ENCODE measurements at regions not wholly inside any gene's neighbourhood (a gene's known extent, or its start where the extent isn't known, plus 50 kb on each side); places are given as distances from the start of the nearest gene placed in this dataset.

- intact Hi-C loops (cut with DNase I): no loop called here
Measured at GRCh38 chr6:113317442-113317841, 539.7 kb upstream of the MARCKS start.

DNA sequence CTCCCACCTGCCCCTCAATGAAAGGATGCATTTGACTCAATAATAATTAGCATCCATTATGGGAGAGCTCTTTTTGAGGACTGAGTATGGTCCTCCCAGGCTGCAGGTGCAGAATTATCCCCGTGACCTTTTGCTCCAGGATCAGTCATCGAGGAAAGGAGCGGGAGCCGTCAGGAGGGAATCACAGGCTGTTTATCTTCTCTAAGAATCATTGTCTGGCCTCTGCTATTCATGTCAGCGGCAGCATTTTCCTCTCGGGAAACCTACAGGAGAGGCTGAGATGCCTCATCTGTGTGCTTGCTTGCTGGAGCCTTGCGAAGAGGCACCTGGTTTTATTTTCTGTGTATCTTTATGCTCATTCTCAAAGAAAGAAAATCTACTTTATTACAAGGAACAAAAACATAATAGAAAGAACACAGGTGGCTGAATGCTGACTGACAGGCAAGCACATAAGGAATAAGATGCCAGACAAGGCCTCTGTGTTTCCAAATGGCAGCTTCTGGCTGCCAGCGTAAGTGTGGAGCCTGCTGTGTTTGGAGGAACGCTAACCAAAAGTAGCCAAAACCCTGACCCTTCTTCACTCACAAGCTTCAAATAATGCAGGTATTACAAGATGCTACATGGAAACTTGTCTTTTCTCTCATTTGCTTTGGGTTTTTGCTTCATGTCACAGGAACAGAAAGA is 539.1 kb upstream of the MARCKS start:
- H3K27ac ChIP-seq (replicated peaks in 1 of 4): no peak overlapping the region
- 83% methylated on average over 9 of the region's 9 CpGs for WGBS
- intact Hi-C loops (cut with DNase I): no loop called here

More at GRCh38 chr6:113317442-113317841, 539.7 kb upstream of the MARCKS start:
- Histone ChIP-seq H3K27ac (replicated peaks in 1 of 4) (no peak overlapping the region), H3K4me1 (peaks cover 0 to 8% (median 0%) of the 10 kb centered on the region in 4 donors), H3K27me3 (no peaks in the 10 kb centered on the region), H3K36me3 (no peaks in the 10 kb centered on the region), H3K9me3 (no peaks in the 10 kb centered on the region), H3K4me3 (no peak overlapping the region)
- WGBS: 91% methylated on average over 2 of the region's 2 CpGs
- DNase-seq (ENCODE audit: extremely low spot score): no peak
- TF ChIP-seq EP300 (IDR thresholded peaks at IDR 0.05): no peak
- no peak for TF ChIP-seq POLR2AphosphoS5 (IDR thresholded peaks at IDR 0.05)
- no peak for TF ChIP-seq CTCF (IDR thresholded peaks at IDR 0.05)
- no peak for TF ChIP-seq POLR2A (IDR thresholded peaks at IDR 0.05; ENCODE audit: low read depth)

DNA sequence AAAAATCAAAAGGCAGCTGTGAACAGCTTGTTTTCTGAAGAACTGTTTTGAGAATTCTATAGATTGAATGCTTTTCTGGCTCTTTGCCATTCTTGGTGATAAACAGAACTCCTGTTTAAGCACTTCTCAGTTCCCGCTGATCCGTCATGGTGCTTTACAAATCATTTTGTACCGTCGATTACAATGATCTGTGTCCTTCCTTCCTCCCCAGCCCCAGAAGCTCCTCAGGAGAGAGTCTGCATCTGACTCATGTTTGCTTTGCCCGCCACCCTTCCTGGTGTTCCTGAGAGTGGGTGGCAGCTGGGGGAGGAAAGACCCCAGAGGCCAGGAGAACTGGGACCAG is 538.6 kb upstream of the MARCKS start:
- WGBS: 61% methylated on average over 5 of the region's 5 CpGs
- TF ChIP-seq CTCF (IDR thresholded peaks at IDR 0.05) (no peak), POLR2AphosphoS5 (IDR thresholded peaks at IDR 0.05) (no peak), POLR2A (IDR thresholded peaks at IDR 0.05; ENCODE audit: low read depth) (no peak), EP300 (IDR thresholded peaks at IDR 0.05) (no peak)
- intact Hi-C loops (cut with DNase I): no loop called here

More for the DNA sequence above, 539.1 kb upstream of the MARCKS start:
- Histone ChIP-seq H3K4me3 (no peak overlapping the region), H3K4me1 (peaks cover 0 to 8% (median 0%) of the 10 kb centered on the region in 4 donors), H3K9me3 (no peaks in the 10 kb centered on the region), H3K36me3 (no peaks in the 10 kb centered on the region), H3K27me3 (no peaks in the 10 kb centered on the region)
- DNase-seq (ENCODE audit: extremely low spot score): no peak
- TF ChIP-seq EP300 (IDR thresholded peaks at IDR 0.05) (no peak), POLR2A (IDR thresholded peaks at IDR 0.05; ENCODE audit: low read depth) (no peak), CTCF (IDR thresholded peaks at IDR 0.05) (no peak)

GRCh38 chr6:113320653-113321052 is 536.5 kb upstream of the MARCKS start:
- no peaks in the 10 kb centered on the region for H3K9me3 ChIP-seq
- 97% methylated on average over 2 of the region's 2 CpGs for WGBS

More for the DNA sequence above, 538.6 kb upstream of the MARCKS start:
- Histone ChIP-seq H3K27me3 (no peaks in the 10 kb centered on the region), H3K9me3 (no peaks in the 10 kb centered on the region), H3K36me3 (no peaks in the 10 kb centered on the region), H3K27ac (replicated peaks in 1 of 4) (no peak overlapping the region), H3K4me3 (no peak overlapping the region), H3K4me1 (peaks cover 0 to 8% (median 0%) of the 10 kb centered on the region in 4 donors)
- DNase-seq (ENCODE audit: extremely low spot score): no peak

More at GRCh38 chr6:113320653-113321052, 536.5 kb upstream of the MARCKS start:
- no peak for DNase-seq (ENCODE audit: extremely low spot score)
- TF ChIP-seq POLR2A (IDR thresholded peaks at IDR 0.05; ENCODE audit: low read depth) (no peak), POLR2AphosphoS5 (IDR thresholded peaks at IDR 0.05) (no peak), CTCF (IDR thresholded peaks at IDR 0.05) (no peak), EP300 (IDR thresholded peaks at IDR 0.05) (no peak)
- no peak overlapping the region for H3K4me3 ChIP-seq
- peaks cover 0 to 5% (median 0%) of the 10 kb centered on the region in 4 donors for H3K4me1 ChIP-seq
- H3K36me3 ChIP-seq: no peaks in the 10 kb centered on the region
- intact Hi-C loops (cut with DNase I): no loop called here
- no peak overlapping the region for H3K27ac ChIP-seq (replicated peaks in 1 of 4)
- H3K27me3 ChIP-seq: no peaks in the 10 kb centered on the region
